Neural crest cell (in vitro differentiated cells): ENCODE measurements at regions not wholly inside any gene's neighbourhood (a gene's known extent, or its start where the extent isn't known, plus 50 kb on each side); places are given as distances from the start of the nearest gene placed in this dataset.

Source experiments
- DNase-seq: peaks from one replicate; pipeline ENCODE4 v3.0.0; 2021; ENCODE audit warnings: low read depth, mixed read lengths, low spot score
- H3K27ac Mint-ChIP-seq: one replicate; pipeline ENCODE4 v1.8.0; 2021; ENCODE audit warnings: mild to moderate bottlenecking, mixed read lengths; ENCODE audit not compliant: unreplicated experiment
- H3K27me3 Mint-ChIP-seq: 2 replicates; pipeline ENCODE4 v1.8.0; 2021; ENCODE audit warnings: low read depth, mild to moderate bottlenecking, mixed read lengths
- H3K36me3 Mint-ChIP-seq: 2 replicates; pipeline ENCODE4 v1.8.0; 2021; ENCODE audit warnings: low read depth, mild to moderate bottlenecking, mixed read lengths
- H3K4me1 Mint-ChIP-seq: 2 replicates; pipeline ENCODE4 v1.8.0; 2021; ENCODE audit warnings: mixed read lengths
- H3K4me3 Mint-ChIP-seq: one replicate; pipeline ENCODE4 v1.8.0; 2021; ENCODE audit warnings: mild to moderate bottlenecking, mixed read lengths
- H3K9me3 Mint-ChIP-seq: 2 replicates; pipeline ENCODE4 v1.8.0; 2021; ENCODE audit warnings: mixed read lengths
- TF ChIP-seq, protein P1 (sequence below): fragments of 200-600 bp; sonication (generic); conservative IDR thresholded peaks from 2 replicates; pipeline ENCODE4 v1.5.0; 2021; ENCODE audit warnings: antibody characterized with exemption, mild to moderate bottlenecking

DNA sequence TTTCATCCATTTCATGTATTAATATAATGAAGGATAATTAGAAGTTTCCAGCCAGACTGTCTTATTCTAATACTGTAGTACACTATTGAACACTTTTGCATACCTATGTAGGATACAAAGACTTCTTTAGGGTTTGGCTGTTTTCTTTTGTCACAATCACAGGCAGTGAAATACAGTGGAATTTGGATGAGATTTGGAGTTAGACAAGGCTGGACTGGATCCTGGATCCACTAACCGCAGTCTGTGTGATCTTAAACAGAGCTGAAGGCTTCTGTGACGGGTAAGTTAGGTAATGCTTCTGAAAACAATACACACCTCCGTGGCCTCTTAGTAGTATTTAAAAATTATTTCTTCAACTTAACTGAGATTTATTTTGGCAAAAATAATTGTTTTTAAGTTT lies 1128.6 kb upstream of the CDH2 start:
- no peaks in the 10 kb centered on the region for H3K36me3 Mint-ChIP-seq
- no peak overlapping the region for H3K4me3 Mint-ChIP-seq
- H3K9me3 Mint-ChIP-seq: no peaks in the 10 kb centered on the region
- no peak overlapping the region for H3K27ac Mint-ChIP-seq
- peaks cover 6% of the 10 kb centered on the region for H3K4me1 Mint-ChIP-seq
- H3K27me3 Mint-ChIP-seq: no peaks in the 10 kb centered on the region
- TF ChIP-seq, protein P1, sequence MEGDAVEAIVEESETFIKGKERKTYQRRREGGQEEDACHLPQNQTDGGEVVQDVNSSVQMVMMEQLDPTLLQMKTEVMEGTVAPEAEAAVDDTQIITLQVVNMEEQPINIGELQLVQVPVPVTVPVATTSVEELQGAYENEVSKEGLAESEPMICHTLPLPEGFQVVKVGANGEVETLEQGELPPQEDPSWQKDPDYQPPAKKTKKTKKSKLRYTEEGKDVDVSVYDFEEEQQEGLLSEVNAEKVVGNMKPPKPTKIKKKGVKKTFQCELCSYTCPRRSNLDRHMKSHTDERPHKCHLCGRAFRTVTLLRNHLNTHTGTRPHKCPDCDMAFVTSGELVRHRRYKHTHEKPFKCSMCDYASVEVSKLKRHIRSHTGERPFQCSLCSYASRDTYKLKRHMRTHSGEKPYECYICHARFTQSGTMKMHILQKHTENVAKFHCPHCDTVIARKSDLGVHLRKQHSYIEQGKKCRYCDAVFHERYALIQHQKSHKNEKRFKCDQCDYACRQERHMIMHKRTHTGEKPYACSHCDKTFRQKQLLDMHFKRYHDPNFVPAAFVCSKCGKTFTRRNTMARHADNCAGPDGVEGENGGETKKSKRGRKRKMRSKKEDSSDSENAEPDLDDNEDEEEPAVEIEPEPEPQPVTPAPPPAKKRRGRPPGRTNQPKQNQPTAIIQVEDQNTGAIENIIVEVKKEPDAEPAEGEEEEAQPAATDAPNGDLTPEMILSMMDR: no peak
- no peak for DNase-seq

DNA sequence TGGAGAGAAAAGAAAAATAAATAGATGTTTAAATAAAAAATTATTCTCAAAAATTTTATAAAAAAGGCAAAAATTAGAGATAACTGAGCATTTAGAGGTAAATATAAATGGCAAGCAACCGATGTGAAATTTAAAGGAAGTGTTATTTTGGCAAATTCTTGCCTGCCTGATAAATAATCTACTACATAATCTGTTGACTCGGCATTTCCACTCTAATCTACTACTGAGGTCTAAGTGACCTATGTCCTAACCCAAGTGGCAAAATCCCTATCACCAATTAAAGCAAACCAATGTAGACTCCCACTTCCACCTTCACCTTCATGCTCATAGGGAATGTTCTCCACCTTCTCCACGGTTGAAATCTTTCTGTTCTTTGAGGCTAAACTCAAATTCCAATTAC lies 1124.1 kb upstream of the CDH2 start:
- Mint-ChIP-seq H3K27ac (no peak overlapping the region), H3K36me3 (no peaks in the 10 kb centered on the region), H3K9me3 (peaks cover 4% of the 10 kb centered on the region), H3K4me3 (no peak overlapping the region), H3K4me1 (no peaks in the 10 kb centered on the region), H3K27me3 (no peaks in the 10 kb centered on the region)
- no peak for DNase-seq
- TF ChIP-seq, protein P1: no peak

DNA sequence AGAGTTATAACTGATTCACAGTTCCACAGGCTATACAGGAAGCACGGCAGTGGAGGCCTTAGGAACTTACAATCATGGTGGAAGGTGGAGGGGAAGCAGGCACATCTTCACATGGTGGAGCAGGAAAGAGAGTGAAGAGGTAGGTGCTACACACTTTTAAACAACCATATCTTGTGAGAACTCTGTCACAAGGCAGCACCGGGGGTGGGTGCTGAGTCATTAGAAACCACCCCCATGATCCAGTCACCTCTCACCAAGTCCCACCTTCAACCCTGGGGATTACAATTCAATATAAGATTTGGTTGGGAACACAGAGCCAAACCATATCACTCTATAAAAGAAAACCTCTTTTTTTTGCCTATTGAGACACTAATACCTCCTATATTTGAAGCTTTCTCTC lies 1108.5 kb upstream of the CDH2 start:
- peaks cover 3% of the 10 kb centered on the region for H3K9me3 Mint-ChIP-seq
- no peak for DNase-seq
- no peaks in the 10 kb centered on the region for H3K4me1 Mint-ChIP-seq
- H3K27me3 Mint-ChIP-seq: no peaks in the 10 kb centered on the region
- H3K4me3 Mint-ChIP-seq: no peak overlapping the region
- TF ChIP-seq, protein P1: no peak
- H3K27ac Mint-ChIP-seq: no peak overlapping the region
- no peaks in the 10 kb centered on the region for H3K36me3 Mint-ChIP-seq

DNA sequence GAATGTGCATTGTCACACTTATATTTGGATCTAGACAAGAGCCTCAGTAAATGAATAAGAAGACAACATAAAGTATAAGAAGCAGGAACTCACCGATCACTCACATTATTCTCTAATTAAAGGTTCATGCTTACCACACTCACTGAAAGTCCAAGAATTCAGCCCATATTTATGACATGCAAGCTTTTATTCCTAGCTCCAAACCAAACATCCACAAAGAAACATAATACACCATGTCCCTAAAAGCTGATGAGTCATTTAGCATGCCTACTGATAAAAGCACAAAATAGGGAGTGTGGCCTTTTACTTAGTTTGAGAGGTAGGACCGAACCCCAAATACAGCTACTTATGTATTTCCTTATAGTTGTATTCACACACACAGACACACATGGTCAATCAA lies 1094.6 kb upstream of the CDH2 start:
- no peak for DNase-seq
- Mint-ChIP-seq H3K36me3 (no peaks in the 10 kb centered on the region), H3K4me3 (no peak overlapping the region), H3K9me3 (peaks cover 1% of the 10 kb centered on the region), H3K27me3 (no peaks in the 10 kb centered on the region), H3K4me1 (no peaks in the 10 kb centered on the region), H3K27ac (no peak overlapping the region)
- TF ChIP-seq, protein P1: no peak

DNA sequence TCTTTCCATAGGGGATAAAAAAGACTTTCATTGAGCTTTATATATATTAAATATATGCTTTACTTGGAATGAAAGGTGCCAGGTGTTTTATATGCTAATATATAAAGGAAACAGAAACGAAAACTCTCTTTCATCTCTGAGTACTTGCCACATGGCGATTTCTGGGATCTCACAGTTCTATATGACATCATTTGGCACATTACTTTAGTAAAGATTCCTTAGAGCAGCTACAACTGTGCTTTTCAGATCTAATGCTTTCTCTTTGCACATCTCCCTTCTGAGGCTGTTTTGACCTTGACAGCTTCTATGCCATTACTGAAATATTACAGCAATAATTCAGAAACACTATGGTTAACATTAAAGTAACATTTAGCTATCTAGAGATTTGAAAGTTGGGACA lies 1082.9 kb upstream of the CDH2 start:
- no peak for DNase-seq

More for the DNA sequence above, 1082.9 kb upstream of the CDH2 start:
- H3K36me3 Mint-ChIP-seq: no peaks in the 10 kb centered on the region
- TF ChIP-seq, protein P1: no peak
- H3K27ac Mint-ChIP-seq: no peak overlapping the region
- no peak overlapping the region for H3K4me3 Mint-ChIP-seq
- no peaks in the 10 kb centered on the region for H3K4me1 Mint-ChIP-seq
- no peaks in the 10 kb centered on the region for H3K27me3 Mint-ChIP-seq
- H3K9me3 Mint-ChIP-seq: peaks cover 4% of the 10 kb centered on the region
